ENCODE measurements at regions not wholly inside any gene's neighbourhood (a gene's known extent, or its start where the extent isn't known, plus 50 kb on each side); places are given as distances from the start of the nearest gene placed in this dataset.
"Not testable (repeated sequence)": the region's sequence is repeated elsewhere in the genome, so short reads cannot be mapped to it uniquely, and the experiment has no call there.

DNA sequence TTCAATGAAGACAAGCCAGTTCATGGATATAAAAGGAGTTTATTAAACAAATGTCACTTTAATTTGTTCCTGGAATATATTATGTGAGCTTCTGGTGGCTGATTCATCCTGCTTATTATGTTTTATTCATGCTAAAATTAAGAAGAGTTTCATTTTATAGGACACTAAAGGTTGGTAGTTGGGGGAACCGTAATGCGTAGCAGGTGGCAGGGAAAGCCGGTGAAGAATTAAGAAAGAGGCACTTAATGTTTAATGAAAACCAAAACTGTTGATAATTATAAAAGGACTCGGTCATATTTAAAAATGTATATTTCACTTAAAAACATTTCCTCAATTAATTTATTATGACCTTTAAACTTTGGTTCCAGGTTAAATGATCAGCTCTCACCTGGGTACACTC lies 94.3 kb downstream of the XKR3 start:
- not testable (repeated sequence) for TF ChIP-seq CTCF, POLR2A (IDR thresholded peaks at IDR 0.05)
